GM12878 (cell line): ENCODE measurements at regions not wholly inside any gene's neighbourhood (a gene's known extent, or its start where the extent isn't known, plus 50 kb on each side); places are given as distances from the start of the nearest gene placed in this dataset.

Experiments
- ATAC-seq: fragments of 200-7000 bp; cut with Tn5 transposase; 3 replicates; pipeline ENCODE4 v1.9.1; 2020; ENCODE audit warnings: mild to moderate bottlenecking, moderate library complexity
- BruUV-seq: library from RNA; stranded (reverse); fragments of 400-500 nt; replicated peaks from 2 replicates; lab custom pipeline; 2021; lab: Mats Ljungman, UMichigan
- CTCF ChIA-PET: fragments of 300-600 bp; sonication (Branson Sonifier 250); formaldehyde crosslinking; extraction: SDS; loops from one replicate; lab custom pipeline; 2021; ENCODE audit warnings: inconsistent platforms; lab: Yijun Ruan, JAX
- POLR2A ChIA-PET: fragments of 350-600 bp; formaldehyde crosslinking; extraction: SDS; loops from one replicate; lab custom pipeline; 2021; ENCODE audit warnings: inconsistent platforms; lab: Charles Lee
- RAD21 ChIA-PET: fragments of 300-600 bp; sonication (Branson Sonifier 250); formaldehyde crosslinking; loops from one replicate; lab custom pipeline; 2023; ENCODE audit warnings: antibody characterized with exemption; ENCODE audit not compliant: unreplicated experiment; lab: Charles Lee
- SMC1A ChIA-PET: fragments of 300-600 bp; sonication (Branson Sonifier 250); formaldehyde crosslinking; loops from one replicate; lab custom pipeline; 2023; ENCODE audit not compliant: unreplicated experiment, uncharacterized antibody; lab: Charles Lee
- DNase-seq: peaks from one replicate; pipeline ENCODE4 v3.0.0-alpha.2; 2011; ENCODE audit warnings: low read depth, low spot score
- FAIRE-seq: peaks from 3 replicates; lab custom pipeline; 2011; peaks lifted over from hg19 to GRCh38; lab: Jason Lieb, UNC
- H2AFZ ChIP-seq: 2 replicates; pipeline ENCODE4 v1.6.0; 2011; ENCODE audit warnings: low read depth, low read length, control low read depth; ENCODE audit not compliant: control insufficient read depth
- H3K27ac ChIP-seq: 2 replicates; pipeline ENCODE4 v1.5.1; 2011; ENCODE audit warnings: control low read depth; ENCODE audit not compliant: control insufficient read depth, insufficient read depth
- H3K27me3 ChIP-seq, 2 experiments: replicated peaks in 1 of 2; 2 replicates each; pipeline versions ENCODE4 v1.6.0 to v1.6.1; 2011; ENCODE audit warnings: low read length in 1 of 2; ENCODE audit not compliant: control insufficient read depth in 2 of 2, insufficient read depth in 2 of 2
- H3K36me3 ChIP-seq, 2 experiments: 2 replicates each; pipeline ENCODE4 v1.5.1; 2011; ENCODE audit warnings: low read length in 1 of 2; ENCODE audit not compliant: control insufficient read depth in 2 of 2, insufficient read depth in 2 of 2
- H3K4me1 ChIP-seq: 2 replicates; pipeline ENCODE4 v1.6.1; 2011; ENCODE audit warnings: mild to moderate bottlenecking, low read length, moderate library complexity, mixed read lengths; ENCODE audit not compliant: control insufficient read depth, insufficient read depth
- H3K4me2 ChIP-seq: 2 replicates; pipeline ENCODE4 v1.6.0; 2011; ENCODE audit warnings: control low read depth; ENCODE audit not compliant: control insufficient read depth, insufficient read depth
- H3K4me3 ChIP-seq: fragments of 200-600 bp; sonication (generic); 2 replicates; pipeline ENCODE4 v1.5.1; 2016
- H3K79me2 ChIP-seq: 2 replicates; pipeline ENCODE4 v1.6.0; 2011; ENCODE audit warnings: low read length; ENCODE audit not compliant: control insufficient read depth, insufficient read depth
- H3K9ac ChIP-seq: 2 replicates; pipeline ENCODE4 v1.8.0; 2011; ENCODE audit warnings: low read length, control low read depth, mixed read lengths; ENCODE audit not compliant: control insufficient read depth, insufficient read depth
- H3K9me3 ChIP-seq: replicated peaks from 3 replicates; pipeline ENCODE4 v1.5.1; 2011; ENCODE audit warnings: mild to moderate bottlenecking, low read length; ENCODE audit not compliant: control insufficient read depth, insufficient read depth
- H4K20me1 ChIP-seq: 2 replicates; pipeline ENCODE4 v1.6.0; 2011; ENCODE audit not compliant: control insufficient read depth, insufficient read depth
- BCL11A ChIP-seq: IDR thresholded peaks from 2 replicates; pipeline ENCODE4 v1.6.1; 2011; ENCODE audit warnings: low read depth, low read length
- BHLHE40 ChIP-seq, 2 experiments: fragments of 450-650 bp in 1 of 2; IDR thresholded peaks; 2 replicates each; pipeline ENCODE4 v1.6.1; 2011 to 2017; ENCODE audit warnings: low read depth in 2 of 2, borderline replicate concordance in 1 of 2, improper control_type of control experiment in 1 of 2, low read length in 1 of 2, mild to moderate bottlenecking in 1 of 2
- EED ChIP-seq: sonication (generic); IDR thresholded peaks from 2 replicates; pipeline ENCODE4 v1.6.1; 2016; ENCODE audit warnings: antibody characterized with exemption, low read depth
- IKZF2 ChIP-seq, 2 experiments: fragments of 450-650 bp; IDR thresholded peaks; 2 replicates each; pipeline ENCODE4 v1.6.1; 2017; ENCODE audit warnings: mild to moderate bottlenecking in 2 of 2, moderate library complexity in 2 of 2
- MLLT1 ChIP-seq: fragments of 450-650 bp; IDR thresholded peaks from 2 replicates; pipeline ENCODE4 v1.6.1; 2016; ENCODE audit warnings: mild to moderate bottlenecking
- MTA3 ChIP-seq: IDR thresholded peaks from 2 replicates; pipeline ENCODE4 v1.6.1; 2012; ENCODE audit warnings: low read length, inconsistent platforms, borderline replicate concordance
- NFIC ChIP-seq: IDR thresholded peaks from 2 replicates; pipeline ENCODE4 v1.6.1; 2012; ENCODE audit warnings: low read depth, mild to moderate bottlenecking, inconsistent platforms, low read length, moderate library complexity
- PKNOX1 ChIP-seq: fragments of 450-650 bp; IDR thresholded peaks from 2 replicates; pipeline ENCODE4 v1.6.1; 2016; ENCODE audit warnings: mild to moderate bottlenecking
- POU2F2 ChIP-seq: IDR thresholded peaks from 3 replicates; pipeline ENCODE4 v1.6.1; 2011; ENCODE audit warnings: low read depth, mild to moderate bottlenecking, low read length, borderline replicate concordance
- SIN3A ChIP-seq: IDR thresholded peaks from 2 replicates; pipeline ENCODE4 v1.6.1; 2012; ENCODE audit warnings: low read depth, low read length, improper control_type of control experiment
- SMAD1 ChIP-seq: fragments of 450-650 bp; IDR thresholded peaks from 2 replicates; pipeline ENCODE4 v1.6.1; 2018; ENCODE audit warnings: mild to moderate bottlenecking, low read depth; ENCODE audit not compliant: partially characterized antibody
- SP1 ChIP-seq: IDR thresholded peaks from one replicate; pipeline ENCODE4 v1.6.1; 2011; ENCODE audit warnings: low read depth, low read length
- ZBTB4 ChIP-seq: fragments of 450-650 bp; formaldehyde crosslinking; IDR thresholded peaks from 2 replicates; pipeline ENCODE4 v1.4.0; 2022; ENCODE audit warnings: mild to moderate bottlenecking, moderate library complexity
- ZNF24 ChIP-seq: fragments of 450-650 bp; IDR thresholded peaks from 2 replicates; pipeline ENCODE4 v1.6.1; 2017; ENCODE audit warnings: antibody characterized with exemption, mild to moderate bottlenecking
- ZNF687 ChIP-seq: fragments of 450-650 bp; IDR thresholded peaks from 2 replicates; pipeline ENCODE4 v1.6.1; 2017; ENCODE audit warnings: mild to moderate bottlenecking, moderate library complexity
- WGBS: methylation state at CpG from one replicate; pipeline ENCODE4 v1.1.6; 2016; ENCODE audit warnings: low lambda C conversion rate; ENCODE audit not compliant: insufficient replicate concordance, insufficient coverage; ENCODE audit errors: missing lambda C conversion rate; 5-methylcytosine and 5-hydroxymethylcytosine counted together
- in situ Hi-C: fragments of 300-500 bp; cut with MboI; formaldehyde crosslinking; loops from 9 replicates; pipeline ENCODE4 v1.14.3; 2018; ENCODE audit warnings: mixed read lengths
- intact Hi-C: fragments of 100-400 bp; cut with micrococcal nuclease; formaldehyde crosslinking; loops from one replicate; pipeline ENCODE4 v1.14.2; 2022; ENCODE audit not compliant: unreplicated experiment

- no peak overlapping the region for H3K27ac ChIP-seq
- no TSS peak for BruUV-seq
- DNase-seq (no peak), FAIRE-seq (no peak), ATAC-seq (no peak)
- POLR2A ChIA-PET = no interaction called here
- H3K9me3 ChIP-seq = no peaks in the 10 kb centered on the region
- intact Hi-C loops = no loop called here
- CTCF ChIA-PET = interaction anchor here (0.6 to 0.7 kb wide), 2 partner anchors 27 to 400 kb away, joined by 3 read pairs; no protein-coding TSS in a partner anchor
- no peak overlapping the region for H3K4me3 ChIP-seq
- H4K20me1 ChIP-seq = no peaks in the 10 kb centered on the region
- SMC1A ChIA-PET = interaction anchor here (1.7 kb wide), 1 partner anchor 15 kb away, joined by 6 read pairs; no protein-coding TSS in a partner anchor
- no peaks in the 10 kb centered on the region for H3K36me3 ChIP-seq
- H3K9ac ChIP-seq = no peak overlapping the region
- TF ChIP-seq IKZF2 (IDR thresholded peaks at IDR 0.05) = no peak
- TF ChIP-seq PKNOX1 = no peak
- no peak for TF ChIP-seq NFIC
- TF ChIP-seq ZNF24 = no peak
- no peak for TF ChIP-seq MTA3
- TF ChIP-seq POU2F2 = no peak
- TF ChIP-seq BHLHE40 (IDR thresholded peaks at IDR 0.05; ENCODE audit: borderline replicate concordance in 1 of 2, low read depth in 2 of 2, low read length in 1 of 2) = no peak
- no peak for TF ChIP-seq SP1
- no peak for TF ChIP-seq EED
- no peak for TF ChIP-seq BCL11A
- TF ChIP-seq SIN3A = no peak
- no peak for TF ChIP-seq ZNF687
- no peak for TF ChIP-seq ZBTB4
- TF ChIP-seq SMAD1 = no peak
- TF ChIP-seq MLLT1 = no peak
- 16% methylated on average over 4 of the region's 4 CpGs for WGBS
- H3K27me3 ChIP-seq = no peaks in the 10 kb centered on the region; a peak in 1 of 4 replicates
- RAD21 ChIA-PET = interaction anchor here (1.5 kb wide), 1 partner anchor 308 kb away, joined by 4 read pairs; no protein-coding TSS in a partner anchor
- H3K79me2 ChIP-seq = no peaks in the 10 kb centered on the region
- in situ Hi-C loops = no loop called here
- H3K4me1 ChIP-seq = no peaks in the 10 kb centered on the region
- H2AFZ ChIP-seq = no peak overlapping the region
- H3K4me2 ChIP-seq = no peak overlapping the region
Measured at GRCh38 chr11:93250326-93250725, 52.5 kb upstream of the SLC36A4 start.
